ENCODE measurements at regions not wholly inside any gene's neighbourhood (a gene's known extent, or its start where the extent isn't known, plus 50 kb on each side); places are given as distances from the start of the nearest gene placed in this dataset.

DNA sequence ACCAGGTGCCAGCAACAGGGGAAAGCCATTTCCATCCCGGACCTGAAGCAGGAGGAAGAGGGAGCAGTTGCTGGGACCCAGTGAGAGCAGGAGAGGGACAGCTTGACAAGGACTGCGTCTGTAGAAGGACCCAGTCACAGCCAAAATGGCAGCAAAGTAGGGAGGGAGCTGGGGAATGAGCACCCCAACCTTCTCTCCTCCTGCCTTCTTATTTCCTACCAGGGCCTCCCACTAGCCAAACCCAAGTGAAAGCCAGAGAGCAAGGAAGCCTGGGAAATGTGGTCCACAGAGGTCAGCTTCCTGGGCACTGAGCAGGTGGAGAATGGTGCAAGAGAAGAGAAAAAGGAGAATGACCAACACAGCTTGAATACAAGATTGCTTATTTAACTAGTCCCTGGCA, 108.5 kb upstream of the MYL2 start:
- POLR2A ChIA-PET = no interaction called here
- Histone ChIP-seq H3K36me3 (ENCODE audit: control insufficient read depth in 2 of 2, insufficient read depth in 1 of 2, low read length in 2 of 2) (no peaks in the 10 kb centered on the region), H3K4me3 (ENCODE audit: low read depth, low read length) (no peak overlapping the region), H3K27ac (ENCODE audit: extremely low read depth, low read depth, low read length) (no peak overlapping the region), H3K9me3 (ENCODE audit: control insufficient read depth, insufficient read depth, low read depth, low read length) (no peaks in the 10 kb centered on the region), H3K4me1 (ENCODE audit: control insufficient read depth, insufficient read depth, low read length) (peaks cover 10% of the 10 kb centered on the region)
- TF ChIP-seq, protein P1, sequence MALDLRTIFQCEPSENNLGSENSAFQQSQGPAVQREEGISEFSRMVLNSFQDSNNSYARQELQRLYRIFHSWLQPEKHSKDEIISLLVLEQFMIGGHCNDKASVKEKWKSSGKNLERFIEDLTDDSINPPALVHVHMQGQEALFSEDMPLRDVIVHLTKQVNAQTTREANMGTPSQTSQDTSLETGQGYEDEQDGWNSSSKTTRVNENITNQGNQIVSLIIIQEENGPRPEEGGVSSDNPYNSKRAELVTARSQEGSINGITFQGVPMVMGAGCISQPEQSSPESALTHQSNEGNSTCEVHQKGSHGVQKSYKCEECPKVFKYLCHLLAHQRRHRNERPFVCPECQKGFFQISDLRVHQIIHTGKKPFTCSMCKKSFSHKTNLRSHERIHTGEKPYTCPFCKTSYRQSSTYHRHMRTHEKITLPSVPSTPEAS (tag by site-specific recombination; IDR thresholded peaks at IDR 0.05) = no peak
- TF ChIP-seq ZNF354C (tag by site-specific recombination; IDR thresholded peaks at IDR 0.05; ENCODE audit: borderline replicate concordance, low read depth) = no peak
- TF ChIP-seq ZNF37A (tag by site-specific recombination; IDR thresholded peaks at IDR 0.05) = peak; percentile 93
- CTCF ChIA-PET = interaction anchor here (1.4 to 10.0 kb wide), 3 partner anchors 243 to 272 kb away, joined by 4 to 105 read pairs (median 6); no protein-coding TSS in a partner anchor

DNA sequence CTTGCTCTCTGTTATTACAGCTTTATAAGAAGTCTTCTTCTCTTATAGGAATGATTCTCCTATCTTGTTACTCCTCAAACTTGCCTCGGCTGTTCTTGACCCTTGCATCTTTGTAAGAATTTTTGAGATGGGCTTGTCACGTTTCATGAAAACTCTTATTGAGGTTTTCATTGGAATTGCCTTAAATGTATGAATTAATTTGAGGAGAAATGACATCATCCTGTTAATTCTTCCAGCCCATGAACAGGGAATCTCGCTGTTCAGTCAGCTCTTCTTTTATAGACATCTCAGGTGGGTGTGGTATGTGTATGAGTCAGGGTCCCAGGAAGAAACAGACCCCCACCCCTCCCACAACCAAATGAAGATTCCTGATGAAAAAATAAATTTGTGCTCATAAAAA, 107.1 kb upstream of the MYL2 start:
- Histone ChIP-seq H3K4me1 (ENCODE audit: control insufficient read depth, insufficient read depth, low read length) (peaks cover 5% of the 10 kb centered on the region), H3K4me3 (ENCODE audit: low read depth, low read length) (no peak overlapping the region), H3K27ac (ENCODE audit: extremely low read depth, low read depth, low read length) (no peak overlapping the region), H3K9me3 (ENCODE audit: control insufficient read depth, insufficient read depth, low read depth, low read length) (no peaks in the 10 kb centered on the region), H3K36me3 (ENCODE audit: control insufficient read depth in 2 of 2, insufficient read depth in 1 of 2, low read length in 2 of 2) (no peaks in the 10 kb centered on the region)
- ChIA-PET CTCF (interaction anchor here (0.6 to 10.0 kb wide), 5 partner anchors 244 to 333 kb away, joined by 3 to 105 read pairs (median 3); no protein-coding TSS in a partner anchor), POLR2A (no interaction called here)
- no peak for TF ChIP-seq OVOL3 (tag by site-specific recombination; IDR thresholded peaks at IDR 0.05)
- TF ChIP-seq, protein P2, sequence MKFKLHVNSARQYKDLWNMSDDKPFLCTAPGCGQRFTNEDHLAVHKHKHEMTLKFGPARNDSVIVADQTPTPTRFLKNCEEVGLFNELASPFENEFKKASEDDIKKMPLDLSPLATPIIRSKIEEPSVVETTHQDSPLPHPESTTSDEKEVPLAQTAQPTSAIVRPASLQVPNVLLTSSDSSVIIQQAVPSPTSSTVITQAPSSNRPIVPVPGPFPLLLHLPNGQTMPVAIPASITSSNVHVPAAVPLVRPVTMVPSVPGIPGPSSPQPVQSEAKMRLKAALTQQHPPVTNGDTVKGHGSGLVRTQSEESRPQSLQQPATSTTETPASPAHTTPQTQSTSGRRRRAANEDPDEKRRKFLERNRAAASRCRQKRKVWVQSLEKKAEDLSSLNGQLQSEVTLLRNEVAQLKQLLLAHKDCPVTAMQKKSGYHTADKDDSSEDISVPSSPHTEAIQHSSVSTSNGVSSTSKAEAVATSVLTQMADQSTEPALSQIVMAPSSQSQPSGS (tag by site-specific recombination; IDR thresholded peaks at IDR 0.05; ENCODE audit: low read depth) = 0 out of 2 replicates have a peak, but pooled peaks have one; percentile 57

DNA sequence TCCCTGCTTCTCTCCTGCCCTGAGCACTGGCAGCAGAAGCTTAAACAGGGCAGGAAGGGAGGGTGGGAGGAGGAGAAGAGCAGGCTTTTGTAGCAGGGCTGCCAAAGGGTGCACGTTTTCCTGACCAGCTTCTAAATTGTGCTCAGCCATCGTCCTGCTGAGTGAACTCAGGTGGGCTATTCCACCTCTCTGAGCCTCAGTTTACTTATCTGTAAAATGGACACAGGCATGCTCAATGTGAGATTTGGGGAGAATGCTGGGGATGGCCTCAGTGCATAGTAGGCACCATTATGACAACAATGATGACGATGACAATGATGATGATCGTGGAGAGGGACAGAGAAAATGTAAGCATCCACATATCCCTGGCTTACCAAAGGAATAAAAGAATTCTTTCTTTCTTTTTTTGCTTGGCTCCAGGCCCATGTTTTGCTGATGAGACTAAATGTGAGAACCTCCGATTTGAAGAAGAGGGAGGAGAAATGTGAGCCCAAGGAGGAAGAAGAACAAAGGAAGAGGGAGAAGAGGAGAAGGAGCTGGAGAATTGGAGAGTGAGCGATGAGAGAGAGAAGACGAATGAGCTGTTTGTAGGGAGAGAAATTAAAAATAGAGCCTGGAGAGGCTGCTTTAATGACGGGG, 105.5 kb upstream of the MYL2 start:
- Histone ChIP-seq H3K4me3 (ENCODE audit: low read depth, low read length) (no peak overlapping the region), H3K27ac (ENCODE audit: extremely low read depth, low read depth, low read length) (no peak overlapping the region), H3K36me3 (ENCODE audit: control insufficient read depth in 2 of 2, insufficient read depth in 1 of 2, low read length in 2 of 2) (no peaks in the 10 kb centered on the region), H3K9me3 (ENCODE audit: control insufficient read depth, insufficient read depth, low read depth, low read length) (no peaks in the 10 kb centered on the region), H3K4me1 (ENCODE audit: control insufficient read depth, insufficient read depth, low read length) (no peaks in the 10 kb centered on the region)
- ChIA-PET POLR2A (no interaction called here), CTCF (interaction anchor here (0.7 to 10.0 kb wide), 5 partner anchors 90 to 464 kb away, joined by 3 to 105 read pairs (median 4); no protein-coding TSS in a partner anchor)
- TF ChIP-seq, protein P3, sequence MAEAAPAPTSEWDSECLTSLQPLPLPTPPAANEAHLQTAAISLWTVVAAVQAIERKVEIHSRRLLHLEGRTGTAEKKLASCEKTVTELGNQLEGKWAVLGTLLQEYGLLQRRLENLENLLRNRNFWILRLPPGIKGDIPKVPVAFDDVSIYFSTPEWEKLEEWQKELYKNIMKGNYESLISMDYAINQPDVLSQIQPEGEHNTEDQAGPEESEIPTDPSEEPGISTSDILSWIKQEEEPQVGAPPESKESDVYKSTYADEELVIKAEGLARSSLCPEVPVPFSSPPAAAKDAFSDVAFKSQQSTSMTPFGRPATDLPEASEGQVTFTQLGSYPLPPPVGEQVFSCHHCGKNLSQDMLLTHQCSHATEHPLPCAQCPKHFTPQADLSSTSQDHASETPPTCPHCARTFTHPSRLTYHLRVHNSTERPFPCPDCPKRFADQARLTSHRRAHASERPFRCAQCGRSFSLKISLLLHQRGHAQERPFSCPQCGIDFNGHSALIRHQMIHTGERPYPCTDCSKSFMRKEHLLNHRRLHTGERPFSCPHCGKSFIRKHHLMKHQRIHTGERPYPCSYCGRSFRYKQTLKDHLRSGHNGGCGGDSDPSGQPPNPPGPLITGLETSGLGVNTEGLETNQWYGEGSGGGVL (tag by site-specific recombination; IDR thresholded peaks at IDR 0.05) = no peak
- TF ChIP-seq ZNF629 (tag by site-specific recombination; IDR thresholded peaks at IDR 0.05) (no peak), ZNF112 (tag by site-specific recombination; IDR thresholded peaks at IDR 0.05) (no peak), ZSCAN16 (tag by site-specific recombination; IDR thresholded peaks at IDR 0.05) (no peak), ZNF544 (tag by site-specific recombination; IDR thresholded peaks at IDR 0.05) (no peak), ZNF791 (tag by site-specific recombination; IDR thresholded peaks at IDR 0.05) (no peak), ZNF138 (tag by site-specific recombination; IDR thresholded peaks at IDR 0.05; ENCODE audit: borderline replicate concordance) (no peak), ZNF768 (tag by site-specific recombination; IDR thresholded peaks at IDR 0.05) (no peak), ZNF2 (tag by site-specific recombination; IDR thresholded peaks at IDR 0.05) (no peak), ZFP3 (tag by site-specific recombination; IDR thresholded peaks at IDR 0.05; ENCODE audit: low read depth) (no peak), KLF16 (tag by site-specific recombination; IDR thresholded peaks at IDR 0.05) (no peak), ZNF155 (tag by site-specific recombination; IDR thresholded peaks at IDR 0.05) (no peak), ZNF223 (tag by site-specific recombination; IDR thresholded peaks at IDR 0.05) (no peak), ZNF571 (tag by site-specific recombination; IDR thresholded peaks at IDR 0.05) (no peak), MEIS1 (CRISPR knock-in tag; IDR thresholded peaks at IDR 0.05; ENCODE audit: borderline replicate concordance) (no peak), ZNF837 (tag by site-specific recombination; IDR thresholded peaks at IDR 0.05) (no peak), KLF9 (tag by site-specific recombination; IDR thresholded peaks at IDR 0.05; ENCODE audit: low read depth) (no peak)
- TF ChIP-seq, protein P4, sequence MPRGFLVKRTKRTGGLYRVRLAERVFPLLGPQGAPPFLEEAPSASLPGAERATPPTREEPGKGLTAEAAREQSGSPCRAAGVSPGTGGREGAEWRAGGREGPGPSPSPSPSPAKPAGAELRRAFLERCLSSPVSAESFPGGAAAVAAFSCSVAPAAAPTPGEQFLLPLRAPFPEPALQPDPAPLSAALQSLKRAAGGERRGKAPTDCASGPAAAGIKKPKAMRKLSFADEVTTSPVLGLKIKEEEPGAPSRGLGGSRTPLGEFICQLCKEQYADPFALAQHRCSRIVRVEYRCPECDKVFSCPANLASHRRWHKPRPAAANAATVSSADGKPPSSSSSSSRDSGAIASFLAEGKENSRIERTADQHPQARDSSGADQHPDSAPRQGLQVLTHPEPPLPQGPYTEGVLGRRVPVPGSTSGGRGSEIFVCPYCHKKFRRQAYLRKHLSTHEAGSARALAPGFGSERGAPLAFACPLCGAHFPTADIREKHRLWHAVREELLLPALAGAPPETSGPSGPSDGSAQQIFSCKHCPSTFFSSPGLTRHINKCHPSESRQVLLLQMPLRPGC (tag by site-specific recombination; IDR thresholded peaks at IDR 0.05) = no peak

Measured in HEK293 (cell line).